GM20431 (cell line): ENCODE measurements at regions not wholly inside any gene's neighbourhood (a gene's known extent, or its start where the extent isn't known, plus 50 kb on each side); places are given as distances from the start of the nearest gene placed in this dataset.

ENCODE experiments used
- in situ Hi-C: fragments of 300-500 bp; cut with MseI, MboI; formaldehyde crosslinking; loops from one replicate; pipeline ENCODE4 v1.15.0; 2020; ENCODE audit warnings: low sequenced_read_pairs; ENCODE audit not compliant: unreplicated experiment

DNA sequence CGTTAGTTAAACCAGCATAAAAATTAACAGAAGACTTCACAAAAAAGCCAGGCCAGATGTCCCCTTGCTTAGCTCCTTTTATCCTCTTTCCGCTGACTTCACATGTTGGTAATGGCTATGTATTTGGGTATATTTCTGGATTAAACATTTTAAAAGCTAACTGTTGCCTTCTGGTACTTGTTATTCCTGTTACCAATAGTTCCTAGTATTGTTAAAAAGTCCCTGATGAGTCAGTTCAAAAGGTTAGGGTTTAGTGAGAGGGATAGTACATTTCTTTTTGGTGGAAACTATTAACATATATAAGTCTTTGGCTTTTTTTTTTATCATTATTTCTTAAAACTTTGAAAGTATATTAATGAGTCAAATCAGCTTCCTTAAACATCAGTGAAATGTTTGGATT lies 103.2 kb upstream of the ELL2 start:
- in situ Hi-C loops: no loop called here

DNA sequence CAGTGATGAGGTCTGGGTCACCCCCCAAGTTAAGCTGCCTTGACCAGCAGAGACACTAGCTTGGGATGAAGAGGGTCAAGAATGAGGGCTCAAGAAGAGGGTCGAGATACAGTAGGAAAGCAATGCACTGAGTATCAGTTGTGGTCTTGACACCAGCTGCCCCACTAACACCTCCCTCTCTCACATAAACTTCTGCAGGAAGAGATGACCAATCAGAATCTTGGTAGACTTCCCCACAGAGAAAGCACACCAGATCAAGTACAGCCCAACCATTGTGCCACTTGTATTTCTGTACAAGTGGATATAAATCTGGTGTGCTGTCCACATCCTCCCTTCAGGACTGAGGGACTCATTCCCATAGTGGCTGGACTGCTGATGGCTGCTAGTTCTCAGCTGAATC lies 101.2 kb upstream of the ELL2 start:
- in situ Hi-C loops: no loop called here

DNA sequence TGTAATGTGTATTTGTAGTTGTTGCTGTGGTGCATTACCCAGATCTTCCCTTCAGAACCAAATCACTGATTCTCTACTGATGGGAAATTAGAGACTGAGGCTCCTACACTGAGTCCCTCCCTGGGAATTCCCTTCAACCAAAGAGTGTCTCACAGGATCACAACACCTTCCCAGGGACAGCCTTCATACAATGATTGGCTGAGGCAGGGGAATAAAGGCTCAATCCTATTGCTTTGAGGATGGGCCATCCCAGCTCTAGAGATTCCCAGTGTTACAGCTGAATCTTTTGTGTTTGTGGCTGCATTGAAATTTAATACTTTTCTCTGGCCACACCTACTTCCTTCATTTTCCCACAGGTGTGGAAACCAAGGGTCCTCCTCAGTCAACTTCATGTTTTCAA lies 96.4 kb upstream of the ELL2 start:
- in situ Hi-C loops: no loop called here

DNA sequence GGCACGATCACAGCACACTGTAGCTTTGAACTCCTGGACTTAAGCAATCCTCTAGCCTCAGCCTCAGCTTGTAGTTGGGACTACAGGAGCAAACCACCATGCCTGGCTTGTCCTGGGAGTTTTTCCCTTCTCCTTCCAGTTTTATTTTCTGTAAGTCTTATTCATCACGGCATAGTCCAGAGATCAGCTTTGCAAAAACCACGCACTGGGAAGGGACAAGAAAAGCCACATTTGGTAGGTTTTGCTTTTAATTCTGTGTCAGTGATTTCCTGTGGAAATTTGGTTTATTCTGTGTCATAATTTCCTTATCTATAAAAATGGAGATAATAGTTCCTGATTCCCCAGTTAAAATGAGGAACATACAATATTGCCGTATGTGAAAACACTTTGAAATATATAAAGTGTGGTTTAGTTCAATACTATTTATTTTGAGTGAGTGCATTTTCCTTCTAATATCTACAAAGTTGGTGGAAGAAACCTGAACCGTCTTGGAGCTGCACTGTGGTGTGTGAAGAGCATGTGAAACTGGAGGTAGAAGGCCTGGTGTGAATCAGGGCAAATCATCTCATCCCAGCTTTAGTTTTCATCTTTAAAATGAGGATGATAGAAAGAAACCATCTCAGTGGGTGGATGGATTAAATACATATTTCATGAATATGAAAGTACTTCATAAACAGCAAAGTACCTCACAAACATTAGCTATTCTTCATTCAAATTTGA lies 92.8 kb upstream of the ELL2 start:
- in situ Hi-C loops: no loop called here

DNA sequence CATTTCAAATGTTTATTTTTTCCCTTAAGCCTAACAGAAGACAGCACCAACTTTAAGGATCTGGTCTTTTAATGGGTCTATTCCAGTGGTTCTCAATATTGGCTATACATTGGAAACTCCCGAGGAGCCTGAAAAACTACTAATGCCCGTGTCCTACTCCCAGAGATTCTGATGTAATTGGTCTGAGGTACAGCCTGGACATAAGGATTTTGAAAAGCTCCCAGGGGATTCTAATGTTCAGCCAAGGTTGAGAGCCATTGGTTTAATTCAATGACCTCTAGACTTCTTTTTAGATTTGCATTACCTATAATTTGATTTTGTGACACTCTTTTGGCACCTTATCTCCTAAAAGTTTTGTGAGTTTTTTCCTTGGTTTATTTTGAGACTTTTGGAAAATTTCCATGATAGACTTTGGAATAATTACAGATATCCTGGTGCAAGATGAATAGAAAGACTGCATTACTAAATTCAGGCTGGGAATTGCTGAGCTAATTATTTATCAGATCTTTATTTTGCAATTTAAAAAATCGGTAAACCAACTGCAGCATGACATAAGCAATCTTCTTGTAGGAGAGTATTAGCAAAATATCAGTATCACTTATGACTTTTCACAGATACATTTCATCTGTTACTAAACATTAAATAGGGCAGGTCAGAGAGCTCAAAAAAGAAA lies 91.5 kb upstream of the ELL2 start:
- in situ Hi-C loops: no loop called here

DNA sequence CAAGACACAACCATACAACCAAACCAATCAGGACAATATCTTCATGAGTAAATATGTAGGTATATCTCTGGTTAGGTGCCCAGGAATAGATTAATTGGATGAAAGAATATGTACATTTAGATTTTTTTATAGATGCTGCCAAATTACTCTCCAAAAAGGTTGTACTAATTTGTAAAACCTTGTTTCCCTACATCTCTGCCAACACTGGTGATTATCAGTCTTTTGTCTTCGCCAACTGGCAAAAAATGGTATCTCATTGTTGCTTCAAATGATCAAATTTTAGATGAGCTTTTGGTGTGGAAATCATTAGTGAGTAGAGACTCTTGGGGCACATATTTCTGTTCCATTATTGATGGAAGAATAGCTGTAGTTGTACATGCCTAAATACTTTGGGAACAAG lies 90.7 kb upstream of the ELL2 start:
- in situ Hi-C loops: no loop called here

DNA sequence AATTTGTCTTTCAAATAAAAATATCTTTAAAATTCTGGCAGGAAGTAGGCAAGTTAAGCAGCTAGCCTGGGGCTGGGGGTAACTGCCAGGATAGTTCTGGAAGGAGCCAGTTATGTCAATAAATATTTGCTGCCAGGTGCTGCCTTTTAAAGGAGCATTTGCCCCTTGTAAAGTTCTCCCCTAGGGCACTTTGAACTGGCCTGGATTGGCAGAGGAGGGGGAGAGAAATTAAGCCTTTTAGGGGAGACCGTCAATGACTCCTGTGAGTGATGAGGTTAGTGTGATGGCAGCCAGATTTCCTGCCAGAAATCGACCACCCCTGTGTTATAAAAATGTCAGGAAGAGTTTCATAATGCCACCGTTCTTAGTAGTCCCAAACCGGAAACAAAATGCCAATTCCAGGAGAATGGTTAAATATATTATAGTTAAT lies 89.8 kb upstream of the ELL2 start:
- in situ Hi-C loops: no loop called here

DNA sequence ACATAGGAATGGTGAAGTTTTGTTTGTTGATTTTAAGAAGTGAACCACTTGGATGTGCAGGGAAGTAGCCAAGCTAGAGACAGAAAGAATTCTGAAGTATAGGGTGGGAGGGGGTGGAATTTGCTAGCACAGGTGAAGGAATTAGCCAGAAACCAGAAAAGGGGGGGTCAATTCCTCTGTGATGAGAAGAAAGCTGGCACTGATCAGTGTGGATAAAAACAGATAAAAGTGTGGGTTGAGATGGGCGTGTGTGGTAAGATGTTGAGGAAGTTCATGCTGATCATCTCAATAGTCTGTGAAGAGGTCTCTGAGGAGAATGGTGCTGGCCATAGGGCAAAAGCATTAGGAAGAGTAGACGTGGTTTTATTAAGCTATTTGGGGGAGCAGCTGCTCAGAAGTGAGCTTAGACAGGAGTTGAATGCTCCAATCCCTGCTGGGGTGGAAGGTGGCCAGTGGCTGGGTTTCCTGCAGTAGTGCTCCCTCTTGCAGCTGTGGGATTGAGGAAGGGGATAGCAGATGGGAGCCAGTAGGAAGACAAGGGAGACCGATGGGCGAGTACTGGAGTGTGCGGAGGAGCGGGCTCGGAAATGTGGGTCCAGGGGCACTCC lies 88.7 kb upstream of the ELL2 start:
- in situ Hi-C loops: no loop called here

DNA sequence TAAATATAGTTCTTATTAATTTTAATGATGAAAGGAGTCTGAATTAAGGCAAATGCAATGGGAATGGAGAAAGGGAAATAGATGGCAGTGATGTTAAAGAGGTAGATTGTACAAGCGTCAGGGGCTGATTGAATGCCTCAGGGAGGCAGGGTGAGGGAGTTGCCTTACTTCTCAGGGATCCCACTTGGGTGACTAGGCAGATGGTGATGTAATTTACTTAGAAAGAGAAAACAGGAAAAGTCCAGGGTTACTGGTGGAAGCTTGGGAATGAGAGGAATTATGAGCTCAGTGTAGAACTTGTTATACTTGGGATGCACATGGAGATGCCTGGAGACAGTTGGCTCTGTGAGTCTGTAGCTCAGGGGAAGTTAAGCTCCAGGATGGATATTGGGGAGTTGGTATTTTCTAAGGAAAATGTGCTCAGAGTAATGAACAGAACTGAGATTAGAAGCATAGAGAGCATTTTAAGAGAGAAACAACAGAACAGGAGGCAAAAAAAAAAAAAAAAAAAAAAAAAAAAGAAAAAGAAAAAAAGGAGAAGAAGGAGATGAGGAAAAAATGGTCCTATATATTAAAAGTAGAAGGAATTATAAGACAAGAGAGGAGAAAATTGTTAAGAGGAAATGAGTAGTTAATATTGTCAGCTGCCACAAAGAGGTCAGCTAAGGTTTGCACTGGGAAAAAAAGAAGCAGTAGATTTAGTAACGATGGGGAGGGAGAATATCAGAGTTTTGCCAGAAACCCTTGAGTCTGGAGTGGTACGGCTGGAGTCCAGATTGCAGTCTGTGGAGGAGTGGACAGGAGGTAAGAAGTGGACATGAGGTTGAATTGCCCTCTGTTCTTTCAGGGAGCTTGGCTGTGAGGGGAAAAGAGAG lies 88.0 kb upstream of the ELL2 start:
- in situ Hi-C loops: no loop called here

DNA sequence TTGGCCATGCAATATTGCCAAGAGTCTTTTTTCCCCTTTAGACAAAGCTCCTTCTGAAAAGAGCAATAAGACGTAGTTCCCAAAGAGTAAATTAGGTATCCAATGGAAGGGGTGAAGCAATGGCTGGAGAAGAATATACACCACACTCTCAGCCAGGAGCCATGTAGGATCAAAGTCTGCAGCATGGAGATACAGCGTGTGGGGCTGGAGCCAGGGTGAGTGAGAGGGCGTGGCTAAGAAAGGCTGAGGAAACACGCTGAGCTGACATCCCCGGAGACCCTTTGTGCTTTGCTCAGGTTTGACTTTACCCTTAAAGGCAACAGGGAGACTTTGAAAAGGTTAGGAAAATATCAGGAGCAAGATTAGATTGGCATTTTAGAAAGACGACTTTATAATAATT lies 87.1 kb upstream of the ELL2 start:
- in situ Hi-C loops: no loop called here

DNA sequence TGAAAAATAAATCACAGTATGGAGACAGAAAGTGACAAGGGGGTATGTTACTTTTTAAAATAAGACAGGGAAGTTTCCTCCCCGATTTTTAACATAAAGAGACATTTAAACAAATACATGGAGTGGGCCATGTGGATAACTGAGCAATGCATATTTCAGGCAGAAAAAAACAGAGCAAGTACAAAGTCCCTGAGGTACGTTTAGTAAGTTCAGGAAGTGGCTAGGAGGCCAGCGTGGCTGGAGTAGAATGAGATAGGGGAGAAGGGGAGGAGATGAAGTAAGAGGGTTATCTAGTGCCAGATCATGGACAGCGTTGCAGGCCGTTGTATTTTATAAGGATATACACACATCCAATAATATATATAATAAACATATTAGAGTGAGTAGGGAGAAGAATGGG lies 84.2 kb upstream of the ELL2 start:
- in situ Hi-C loops: no loop called here

DNA sequence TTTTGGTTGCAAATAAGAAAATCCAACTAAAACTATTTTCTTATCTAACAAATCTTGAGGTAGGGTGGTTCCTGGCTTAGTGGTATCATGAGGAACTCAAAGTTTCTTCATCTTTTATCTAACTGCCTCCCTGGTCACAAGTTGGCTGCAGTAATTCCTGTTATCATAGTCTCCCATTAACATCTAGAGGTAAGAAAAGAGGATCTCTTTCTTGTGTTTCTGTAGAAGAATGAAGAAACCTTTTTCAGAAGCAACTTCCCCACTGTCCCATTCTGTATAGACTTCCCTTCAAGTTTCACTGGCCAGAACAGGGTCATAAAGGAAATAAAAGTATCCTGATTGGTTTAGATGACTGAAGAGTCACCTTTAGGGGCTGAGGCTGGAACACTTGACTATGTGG lies 81.8 kb upstream of the ELL2 start:
- in situ Hi-C loops: no loop called here

DNA sequence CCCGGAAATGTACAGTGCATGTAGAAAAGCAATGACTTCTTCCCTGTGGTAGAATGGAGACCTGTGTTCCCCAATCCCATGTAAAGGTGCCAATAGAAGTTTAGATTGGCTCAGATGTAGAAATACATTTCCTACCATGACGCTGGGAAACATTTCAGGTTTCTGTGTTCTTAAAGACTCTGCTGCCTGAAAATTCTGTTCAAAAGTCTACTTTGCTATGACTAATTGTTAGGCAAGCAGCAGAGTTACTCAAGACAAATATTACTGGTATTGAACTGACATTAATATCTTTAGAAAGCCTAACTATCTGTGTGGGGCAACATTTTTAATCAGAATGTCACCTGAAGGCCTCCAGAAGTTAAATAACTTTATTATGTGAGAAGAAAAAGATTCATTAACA lies 75.5 kb upstream of the ELL2 start:
- in situ Hi-C loops: no loop called here

DNA sequence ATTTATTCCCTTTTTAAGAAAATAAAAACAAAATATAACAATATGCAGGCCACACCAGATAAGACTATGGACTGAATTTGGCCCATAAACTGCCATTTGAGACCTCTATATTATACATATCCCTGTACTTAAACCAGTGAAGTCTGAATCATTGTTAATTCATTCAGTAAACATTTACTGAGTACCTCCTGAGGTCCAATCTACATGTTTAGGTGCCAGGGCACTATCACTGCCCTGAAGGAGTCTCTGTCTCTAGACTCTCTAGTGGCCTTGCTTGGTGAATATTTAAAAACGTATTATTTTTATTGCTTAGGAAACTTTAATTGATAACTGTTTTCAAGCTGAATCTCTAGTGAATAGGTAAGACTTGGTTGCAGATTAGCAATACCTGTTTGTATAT lies 74.7 kb upstream of the ELL2 start:
- in situ Hi-C loops: no loop called here

DNA sequence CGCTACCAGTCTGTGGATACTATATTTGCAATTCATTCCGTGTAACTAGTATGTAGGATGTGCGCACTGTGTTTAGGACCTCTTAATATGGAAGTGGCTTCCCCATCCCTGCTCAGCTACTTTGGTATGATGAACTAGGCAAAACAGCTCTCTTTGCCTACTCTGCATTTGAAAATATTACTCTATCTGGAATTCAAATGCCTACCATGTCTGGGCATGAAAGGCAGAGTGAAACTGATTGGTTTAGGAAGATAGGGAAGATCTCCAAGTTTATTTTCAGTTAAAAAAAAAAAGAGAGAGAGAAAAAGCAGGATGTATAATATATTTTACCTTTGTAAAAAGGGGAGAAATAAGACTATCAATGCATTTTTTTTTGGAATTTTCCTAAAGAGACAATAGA lies 74.1 kb upstream of the ELL2 start:
- in situ Hi-C loops: no loop called here

DNA sequence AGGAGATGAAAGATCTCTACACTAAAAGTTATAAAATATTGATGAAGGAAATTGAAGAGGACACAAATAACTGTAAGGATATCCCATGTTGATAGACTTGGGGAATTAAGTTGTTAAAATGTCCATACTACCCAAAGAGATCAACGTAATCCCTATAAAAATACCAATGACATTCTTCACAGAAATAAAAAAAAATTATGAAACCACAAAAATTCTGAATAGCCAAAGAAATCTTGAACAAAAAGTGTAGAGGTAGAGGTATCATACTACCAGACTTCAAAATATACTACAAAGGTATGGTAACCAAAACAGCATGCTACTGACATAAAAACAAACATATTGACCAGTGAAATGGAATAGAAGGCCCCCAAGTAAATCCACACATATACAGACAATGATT lies 71.5 kb upstream of the ELL2 start:
- in situ Hi-C loops: no loop called here

DNA sequence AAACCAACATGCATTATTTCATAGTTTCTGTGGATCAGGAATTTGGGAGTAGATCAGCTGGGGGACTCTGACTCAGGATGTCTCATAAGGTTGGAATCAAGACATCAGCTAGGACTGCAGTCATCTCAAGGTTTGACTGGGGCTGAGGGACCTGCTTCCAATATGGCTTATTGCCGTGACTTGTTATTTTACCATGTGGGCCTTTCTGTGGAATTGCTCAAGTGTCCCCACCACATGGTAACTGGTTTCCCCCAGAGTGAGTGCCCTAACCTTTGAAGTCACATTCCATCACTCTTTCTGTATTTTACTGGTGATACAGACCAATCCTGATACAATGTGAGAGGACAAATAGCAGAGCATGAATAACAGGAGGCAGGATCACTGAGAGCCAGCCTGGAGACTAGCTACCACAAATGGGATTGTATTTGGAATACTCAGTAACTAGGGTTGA lies 70.2 kb upstream of the ELL2 start:
- in situ Hi-C loops: no loop called here

DNA sequence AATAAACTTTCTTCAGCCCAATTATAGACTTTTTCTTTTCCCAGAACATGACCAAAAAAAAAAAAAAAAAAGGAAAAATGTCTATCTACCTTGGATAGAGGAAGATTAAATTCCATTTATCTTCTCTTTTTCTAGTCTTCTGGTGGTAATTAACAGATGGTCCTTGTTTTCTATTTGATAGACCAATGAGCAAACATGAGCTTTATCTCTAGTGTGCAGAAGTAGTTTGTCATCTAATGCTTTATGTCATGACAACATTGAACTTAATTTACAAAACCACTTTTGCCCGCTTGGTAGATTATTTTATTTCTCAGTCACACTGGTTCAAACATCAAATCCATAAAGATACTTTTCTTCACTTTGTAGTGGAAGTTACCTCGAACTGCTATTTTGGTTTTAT lies 69.5 kb upstream of the ELL2 start:
- in situ Hi-C loops: no loop called here

DNA sequence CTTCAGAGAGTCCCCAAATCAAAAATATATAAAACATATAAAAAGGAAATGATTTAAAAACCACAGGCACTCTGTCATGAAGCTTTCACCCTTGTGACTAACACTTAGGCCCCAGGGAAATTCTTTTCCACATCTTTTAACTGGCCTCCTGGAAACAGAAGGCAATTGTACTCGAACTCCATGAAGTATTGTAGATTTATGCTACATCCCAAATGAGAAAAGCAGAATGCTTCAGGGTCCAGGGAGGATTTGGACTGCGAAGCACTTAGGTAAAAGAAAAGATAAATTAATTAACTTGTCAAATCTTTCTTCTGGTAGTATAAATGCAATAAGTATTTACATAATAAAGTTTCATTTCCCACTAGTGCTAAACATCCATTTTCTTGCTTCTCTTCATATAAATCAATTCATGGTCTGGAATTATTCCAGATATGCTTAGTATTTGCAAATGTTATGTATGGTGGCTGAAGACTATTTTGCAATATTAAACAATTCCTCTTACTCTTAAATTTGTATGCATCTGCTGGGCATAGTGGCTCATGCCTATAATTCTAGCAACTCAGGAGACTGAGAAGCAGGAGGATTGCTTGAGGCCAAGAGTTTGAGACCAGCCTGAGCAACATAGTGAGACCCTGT lies 64.9 kb upstream of the ELL2 start:
- in situ Hi-C loops: no loop called here
